Choroid plexus epithelial cell (primary cell): ENCODE measurements at regions not wholly inside any gene's neighbourhood (a gene's known extent, or its start where the extent isn't known, plus 50 kb on each side); places are given as distances from the start of the nearest gene placed in this dataset.

ENCODE experiments used
- DNase-seq: peaks from one replicate; pipeline ENCODE4 v3.0.0-alpha.2; 2010; ENCODE audit warnings: low read depth
- H3K4me3 ChIP-seq: 2 replicates; pipeline ENCODE4 v1.5.1; 2011; ENCODE audit warnings: low read depth, mild to moderate bottlenecking, control low read depth, low read length, moderate library complexity
- TF ChIP-seq, protein P1 (sequence below): conservative IDR thresholded peaks from 2 replicates; pipeline ENCODE4 v1.5.1; 2011; ENCODE audit warnings: low read depth, mild to moderate bottlenecking, control low read depth, inconsistent platforms, low read length, moderate library complexity

GRCh38 chr2:225165052-225165451 lies 122.8 kb upstream of the DOCK10 start:
- TF ChIP-seq, protein P1, sequence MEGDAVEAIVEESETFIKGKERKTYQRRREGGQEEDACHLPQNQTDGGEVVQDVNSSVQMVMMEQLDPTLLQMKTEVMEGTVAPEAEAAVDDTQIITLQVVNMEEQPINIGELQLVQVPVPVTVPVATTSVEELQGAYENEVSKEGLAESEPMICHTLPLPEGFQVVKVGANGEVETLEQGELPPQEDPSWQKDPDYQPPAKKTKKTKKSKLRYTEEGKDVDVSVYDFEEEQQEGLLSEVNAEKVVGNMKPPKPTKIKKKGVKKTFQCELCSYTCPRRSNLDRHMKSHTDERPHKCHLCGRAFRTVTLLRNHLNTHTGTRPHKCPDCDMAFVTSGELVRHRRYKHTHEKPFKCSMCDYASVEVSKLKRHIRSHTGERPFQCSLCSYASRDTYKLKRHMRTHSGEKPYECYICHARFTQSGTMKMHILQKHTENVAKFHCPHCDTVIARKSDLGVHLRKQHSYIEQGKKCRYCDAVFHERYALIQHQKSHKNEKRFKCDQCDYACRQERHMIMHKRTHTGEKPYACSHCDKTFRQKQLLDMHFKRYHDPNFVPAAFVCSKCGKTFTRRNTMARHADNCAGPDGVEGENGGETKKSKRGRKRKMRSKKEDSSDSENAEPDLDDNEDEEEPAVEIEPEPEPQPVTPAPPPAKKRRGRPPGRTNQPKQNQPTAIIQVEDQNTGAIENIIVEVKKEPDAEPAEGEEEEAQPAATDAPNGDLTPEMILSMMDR: no peak
- peak; percentile 35 for DNase-seq
- H3K4me3 ChIP-seq: no peak overlapping the region

DNA sequence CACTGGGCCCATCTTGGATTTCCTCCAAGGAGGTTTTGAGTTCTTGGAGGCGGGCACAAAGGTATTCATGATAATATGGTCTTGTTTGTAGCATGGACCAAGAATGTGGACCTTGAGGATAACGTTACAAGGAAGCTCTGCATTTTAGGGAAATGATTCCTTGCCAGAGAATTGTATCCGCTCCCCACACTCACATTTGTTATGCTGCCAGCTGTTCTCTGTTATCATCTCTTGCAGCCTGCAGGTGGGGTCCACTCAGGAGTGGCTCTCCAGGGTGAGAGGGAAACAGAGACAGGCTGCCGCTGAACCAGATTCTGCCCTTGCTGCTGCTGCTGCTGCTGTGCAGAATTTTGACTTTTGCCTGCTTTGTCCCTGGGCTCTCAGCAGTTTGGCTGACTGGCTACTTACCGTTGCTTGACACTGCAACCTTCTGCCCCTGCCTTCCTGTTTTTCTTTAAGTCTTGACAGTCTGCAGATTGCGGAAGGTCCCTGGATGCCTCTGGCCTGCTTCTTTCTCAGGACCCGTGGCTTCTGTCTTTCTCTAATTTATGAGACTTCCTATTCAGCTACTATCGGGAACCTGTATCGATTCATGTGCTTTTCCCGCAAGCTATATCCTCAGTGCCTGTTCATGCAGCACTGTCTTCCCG lies 122.3 kb upstream of the DOCK10 start:
- peak; percentile 42 for DNase-seq

GRCh38 chr2:225158360-225158759 lies 116.1 kb upstream of the DOCK10 start:
- DNase-seq: no peak

More for the DNA sequence above, 122.3 kb upstream of the DOCK10 start:
- TF ChIP-seq, protein P1: no peak
- no peak overlapping the region for H3K4me3 ChIP-seq

DNA sequence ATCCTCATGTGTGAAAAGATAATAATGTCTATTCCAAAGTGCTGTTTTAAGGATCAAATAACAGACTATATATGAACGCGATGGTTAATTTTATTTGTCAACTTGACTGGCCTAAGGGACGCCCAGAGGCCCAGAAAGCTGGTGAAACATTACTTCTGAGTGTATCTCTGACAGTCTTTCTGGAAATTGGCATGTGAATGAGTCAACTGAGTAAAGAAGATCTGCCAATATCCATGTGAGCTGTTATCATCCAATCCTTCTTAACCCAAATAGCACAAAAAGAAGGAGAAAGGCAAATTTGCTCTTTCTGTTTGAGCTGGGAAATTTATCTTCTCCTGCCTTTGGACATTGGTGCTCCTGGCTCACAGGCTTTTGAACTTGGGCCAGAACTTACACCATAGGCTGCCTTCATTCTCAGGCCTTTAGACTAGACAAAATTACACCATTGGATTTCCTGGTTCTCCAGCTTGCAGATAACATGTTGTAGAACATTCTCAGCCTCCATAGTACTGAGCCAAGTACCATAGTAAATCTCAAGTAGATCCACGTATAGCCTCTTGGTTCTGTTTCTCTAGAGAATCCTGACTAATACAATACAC lies 114.7 kb upstream of the DOCK10 start:
- no peak overlapping the region for H3K4me3 ChIP-seq
- TF ChIP-seq, protein P1: no peak
- DNase-seq: peak; percentile 19

More at GRCh38 chr2:225158360-225158759, 116.1 kb upstream of the DOCK10 start:
- TF ChIP-seq, protein P1: no peak
- no peak overlapping the region for H3K4me3 ChIP-seq

GRCh38 chr2:225140723-225141122 lies 98.5 kb upstream of the DOCK10 start:
- H3K4me3 ChIP-seq: no peak overlapping the region
- no peak for DNase-seq
- TF ChIP-seq, protein P1: no peak

- DNase-seq: no peak
These were observed 95.7 kb upstream of the DOCK10 start for GRCh38 chr2:225137971-225138370.

More at GRCh38 chr2:225137971-225138370, 95.7 kb upstream of the DOCK10 start:
- no peak overlapping the region for H3K4me3 ChIP-seq
- TF ChIP-seq, protein P1: no peak
